HepG2 (cell line): ENCODE measurements at regions not wholly inside any gene's neighbourhood (a gene's known extent, or its start where the extent isn't known, plus 50 kb on each side); places are given as distances from the start of the nearest gene placed in this dataset.

Experiments used
- ATAC-seq: fragments of 200-7000 bp; cut with Tn5 transposase; 3 replicates; pipeline ENCODE4 v1.9.1; 2020; ENCODE audit warnings: mild to moderate bottlenecking, moderate library complexity
- BruUV-seq: library from RNA; stranded (reverse); fragments of 400-500 nt; replicated peaks from 2 replicates; lab custom pipeline; 2021; lab: Mats Ljungman, UMichigan
- CTCF ChIA-PET: fragments of 300-600 bp; formaldehyde crosslinking; extraction: SDS; loops from one replicate; lab custom pipeline; 2021; ENCODE audit warnings: low total read pairs, inconsistent platforms, low intra/inter-chr PET ratio; lab: Yijun Ruan, JAX
- POLR2A ChIA-PET: fragments of 350-600 bp; sonication (Branson Sonifier 250); formaldehyde crosslinking; loops from one replicate; lab custom pipeline; 2020; ENCODE audit warnings: antibody characterized with exemption, inconsistent platforms; lab: Yijun Ruan, JAX
- DNase-seq: peaks from one replicate; pipeline ENCODE4 v3.0.0-alpha.2; 2015; ENCODE audit warnings: low spot score
- FAIRE-seq: peaks from 3 replicates; lab custom pipeline; 2011; peaks lifted over from hg19 to GRCh38; lab: Jason Lieb, UNC
- H2AFZ ChIP-seq: one replicate; pipeline ENCODE4 v1.6.1; 2011; ENCODE audit warnings: low read length, inconsistent platforms
- H3K27ac ChIP-seq: fragments of 300-600 bp; 3 replicates; pipeline ENCODE4 v1.8.0; 2011; ENCODE audit warnings: mixed run types, mild to moderate bottlenecking, mixed read lengths, low read length, inconsistent platforms; ENCODE audit not compliant: insufficient read depth; ENCODE audit errors: extremely low read length
- H3K27me3 ChIP-seq, 2 experiments: fragments of 200-600 bp in 1 of 2; 2 replicates in 1 of 2; 3 replicates in 1 of 2; pipeline versions ENCODE4 v1.6.0 to v1.8.0; 2011; ENCODE audit warnings: low read length in 2 of 2, mild to moderate bottlenecking in 2 of 2, moderate library complexity in 2 of 2, inconsistent platforms in 1 of 2; ENCODE audit not compliant: insufficient read depth in 2 of 2, control insufficient read depth in 1 of 2
- H3K36me3 ChIP-seq, 2 experiments: fragments of 200-600 bp in 1 of 2; replicated peaks in 1 of 2; 2 replicates in 1 of 2; 3 replicates in 1 of 2; pipeline versions ENCODE4 v1.5.1 to v1.8.0; 2011; ENCODE audit warnings: low read length in 2 of 2, inconsistent platforms in 1 of 2; ENCODE audit not compliant: insufficient read depth in 2 of 2, control insufficient read depth in 1 of 2
- H3K4me1 ChIP-seq: 2 replicates; pipeline ENCODE4 v1.5.1; 2012; ENCODE audit warnings: low read length, inconsistent platforms; ENCODE audit not compliant: insufficient read depth
- H3K4me2 ChIP-seq: 2 replicates; pipeline ENCODE4 v1.6.0; 2011; ENCODE audit warnings: low read depth, low read length, inconsistent platforms
- H3K4me3 ChIP-seq, 3 experiments: fragments of 200-600 bp in 1 of 3; sonication (generic), shearing (Covaris generic) in 1 of 3; replicated peaks in 1 of 3; 2 replicates each; pipeline ENCODE4 v1.5.1; 2011 to 2016; ENCODE audit warnings: low read length in 3 of 3, inconsistent platforms in 2 of 3, low read depth in 2 of 3, mild to moderate bottlenecking in 2 of 3, control low read depth in 1 of 3, mixed read lengths in 1 of 3; ENCODE audit not compliant: insufficient read depth in 1 of 3
- H3K79me2 ChIP-seq: one replicate; pipeline ENCODE4 v1.6.1; 2011; ENCODE audit warnings: low read length, inconsistent platforms; ENCODE audit not compliant: insufficient read depth
- H3K9ac ChIP-seq: 2 replicates; pipeline ENCODE4 v1.6.0; 2011; ENCODE audit warnings: mild to moderate bottlenecking, low read depth, low read length, inconsistent platforms; ENCODE audit not compliant: insufficient read depth
- H3K9me3 ChIP-seq: 2 replicates; pipeline ENCODE4 v1.5.1; 2012; ENCODE audit warnings: mild to moderate bottlenecking, low read length
- H4K20me1 ChIP-seq: 2 replicates; pipeline ENCODE4 v1.6.0; 2011; ENCODE audit warnings: inconsistent platforms, mild to moderate bottlenecking, low read length, moderate library complexity; ENCODE audit not compliant: insufficient read depth
- CCAR2 ChIP-seq: fragments of 200-400 bp; formaldehyde crosslinking; optimal IDR thresholded peaks from 2 replicates; pipeline ENCODE3; 2018; ENCODE audit warnings: low read depth, mild to moderate bottlenecking, low read length, moderate library complexity
- HIVEP1 ChIP-seq: sonication (generic); formaldehyde crosslinking; IDR thresholded peaks from 2 replicates; pipeline ENCODE4 v1.4.0; 2020; ENCODE audit warnings: mild to moderate bottlenecking, missing genetic modification reagents
- HNRNPUL1 ChIP-seq: fragments of 200-400 bp; formaldehyde crosslinking; IDR thresholded peaks from 2 replicates; pipeline ENCODE4 v1.6.1; 2017; ENCODE audit warnings: low read depth, mild to moderate bottlenecking, low read length, moderate library complexity
- HOXA7 ChIP-seq: sonication (generic); formaldehyde crosslinking; IDR thresholded peaks from 2 replicates; pipeline ENCODE4 v1.8.1; 2022; ENCODE audit warnings: mild to moderate bottlenecking, missing genetic modification reagents, moderate library complexity
- KLF9 ChIP-seq: IDR thresholded peaks from 2 replicates; pipeline ENCODE4 v1.6.1; 2016; ENCODE audit warnings: low read depth
- MED8 ChIP-seq: sonication (generic); formaldehyde crosslinking; IDR thresholded peaks from 2 replicates; pipeline ENCODE4 v1.8.1; 2023; ENCODE audit warnings: mild to moderate bottlenecking, missing genetic modification reagents; ENCODE audit not compliant: insufficient replicate concordance
- NCOA1 ChIP-seq: sonication (generic); formaldehyde crosslinking; IDR thresholded peaks from 2 replicates; pipeline ENCODE4 v1.9.0; 2021; ENCODE audit warnings: missing genetic modification reagents
- NCOA5 ChIP-seq: sonication (generic); formaldehyde crosslinking; IDR thresholded peaks from 2 replicates; pipeline ENCODE4 v1.4.0; 2020; ENCODE audit warnings: missing genetic modification reagents
- SALL1 ChIP-seq: sonication (generic); formaldehyde crosslinking; IDR thresholded peaks from 2 replicates; pipeline ENCODE4 v1.8.0; 2022; ENCODE audit warnings: mild to moderate bottlenecking, missing genetic modification reagents
- ZFAT ChIP-seq: sonication (generic); formaldehyde crosslinking; conservative IDR thresholded peaks from 2 replicates; pipeline ENCODE4 v1.8.1; 2023; ENCODE audit warnings: missing genetic modification reagents, inconsistent platforms
- ZFP1 ChIP-seq: IDR thresholded peaks from 2 replicates; pipeline ENCODE4 v1.6.1; 2016
- ZNF605 ChIP-seq: sonication (generic); formaldehyde crosslinking; IDR thresholded peaks from 2 replicates; pipeline ENCODE4 v1.8.0; 2022; ENCODE audit warnings: mild to moderate bottlenecking, missing genetic modification reagents
- ZNF672 ChIP-seq: sonication (generic); formaldehyde crosslinking; IDR thresholded peaks from 2 replicates; pipeline ENCODE4 v1.8.1; 2022; ENCODE audit warnings: missing genetic modification reagents
- ZXDC ChIP-seq: sonication (generic); formaldehyde crosslinking; IDR thresholded peaks from 2 replicates; pipeline ENCODE4 v1.5.0; 2020; ENCODE audit warnings: mild to moderate bottlenecking, missing genetic modification reagents
- WGBS: methylation state at CpG from one replicate; pipeline ENCODE4 v1.1.6; 2017; ENCODE audit warnings: low lambda C conversion rate; 5-methylcytosine and 5-hydroxymethylcytosine counted together
- in situ Hi-C: cut with HindIII; loops from 2 replicates; pipeline ENCODE4 v1.10.0; 2017; ENCODE audit warnings: low pct_unique_long_range_greater_than_20kb; ENCODE audit not compliant: extremely low pct_ligation_motif_present
- intact Hi-C: fragments of 100-400 bp; cut with micrococcal nuclease; formaldehyde crosslinking; loops from one replicate; pipeline ENCODE4 v1.10.0; 2022; ENCODE audit not compliant: unreplicated experiment
- TF ChIP-seq, protein P1 (sequence below): sonication (generic); formaldehyde crosslinking; IDR thresholded peaks from 2 replicates; pipeline ENCODE4 v1.5.1; 2020; ENCODE audit warnings: mild to moderate bottlenecking, missing genetic modification reagents, moderate library complexity

GRCh38 chrX:127596882-127597281 lies 455.3 kb downstream of the ACTRT1 start (continued):
- no peak for TF ChIP-seq ZXDC (CRISPR knock-in tag)
- TF ChIP-seq ZFP1 (CRISPR knock-in tag), result no peak
- no peak for TF ChIP-seq SALL1 (CRISPR knock-in tag)

DNA sequence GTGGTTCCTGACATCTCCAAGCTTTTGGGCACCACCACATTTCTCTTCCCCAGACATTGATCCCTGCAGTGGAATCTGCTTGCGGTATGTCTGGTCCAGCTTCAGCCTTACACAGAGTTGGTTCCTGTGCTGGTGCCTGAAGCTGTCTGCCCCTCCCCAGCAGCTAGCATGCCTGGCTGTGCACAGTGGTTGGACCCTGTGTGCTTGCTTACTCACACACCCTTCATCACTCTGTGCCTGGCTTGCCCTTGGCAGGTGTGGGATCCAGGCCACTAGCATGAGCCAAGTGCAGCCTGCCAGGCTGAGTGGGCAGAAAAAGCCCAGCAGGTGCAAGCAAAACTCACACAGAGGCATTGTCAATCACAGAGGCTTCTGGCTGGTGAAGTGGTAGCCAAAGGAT lies 473.8 kb downstream of the ACTRT1 start:
- no TSS peak for BruUV-seq
- DNase-seq (no peak), FAIRE-seq (no peak), ATAC-seq (no peak)
- Histone ChIP-seq H3K27ac (no peak overlapping the region), H3K27me3 (no peaks in the 10 kb centered on the region), H4K20me1 (no peaks in the 10 kb centered on the region), H3K4me2 (no peak overlapping the region), H3K4me3 (no peak overlapping the region), H3K36me3 (no peaks in the 10 kb centered on the region), H3K9me3 (peaks cover 31% of the 10 kb centered on the region; the same call in 1 of the 2 replicates), H3K9ac (no peak overlapping the region), H3K79me2 (no peaks in the 10 kb centered on the region), H2AFZ (no peak overlapping the region), H3K4me1 (no peaks in the 10 kb centered on the region)
- ChIA-PET POLR2A (no interaction called here), CTCF (no interaction called here)
- in situ Hi-C loops (no loop called here), intact Hi-C loops (no loop called here)
- TF ChIP-seq HOXA7 (CRISPR knock-in tag) (no peak), MED8 (CRISPR knock-in tag) (no peak), ZNF672 (no peak), KLF9 (CRISPR knock-in tag) (no peak), NCOA5 (CRISPR knock-in tag) (no peak), ZNF605 (CRISPR knock-in tag) (no peak), ZFAT (CRISPR knock-in tag) (no peak), CCAR2 (no peak), NCOA1 (CRISPR knock-in tag) (no peak), HNRNPUL1 (no peak), HIVEP1 (CRISPR knock-in tag) (no peak)
- TF ChIP-seq, protein P1, sequence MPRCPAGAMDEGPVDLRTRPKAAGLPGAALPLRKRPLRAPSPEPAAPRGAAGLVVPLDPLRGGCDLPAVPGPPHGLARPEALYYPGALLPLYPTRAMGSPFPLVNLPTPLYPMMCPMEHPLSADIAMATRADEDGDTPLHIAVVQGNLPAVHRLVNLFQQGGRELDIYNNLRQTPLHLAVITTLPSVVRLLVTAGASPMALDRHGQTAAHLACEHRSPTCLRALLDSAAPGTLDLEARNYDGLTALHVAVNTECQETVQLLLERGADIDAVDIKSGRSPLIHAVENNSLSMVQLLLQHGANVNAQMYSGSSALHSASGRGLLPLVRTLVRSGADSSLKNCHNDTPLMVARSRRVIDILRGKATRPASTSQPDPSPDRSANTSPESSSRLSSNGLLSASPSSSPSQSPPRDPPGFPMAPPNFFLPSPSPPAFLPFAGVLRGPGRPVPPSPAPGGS, result no peak
- WGBS, result 0% methylated on average over 1 of the region's 1 CpG
